ENCODE measurements at regions not wholly inside any gene's neighbourhood (a gene's known extent, or its start where the extent isn't known, plus 50 kb on each side); places are given as distances from the start of the nearest gene placed in this dataset.

- ChIA-PET CTCF (no interaction called here), POLR2A (no interaction called here)
These were observed 65.1 kb upstream of the SLC22A11 start for GRCh38 chr11:64490562-64491216.

- ChIA-PET POLR2A (no interaction called here), CTCF (no interaction called here)
These were observed 63.2 kb upstream of the SLC22A11 start for GRCh38 chr11:64492561-64492960.

GRCh38 chr11:64498136-64498535 lies 57.6 kb upstream of the SLC22A11 start:
- ChIA-PET CTCF (interaction anchor here (1.5 kb wide), 1 partner anchor 49 kb away, joined by 4 read pairs; no protein-coding TSS in a partner anchor), POLR2A (no interaction called here)

- CTCF ChIA-PET = interaction anchor here (0.6 to 1.5 kb wide), 2 partner anchors 50 to 109 kb away, joined by 4 to 5 read pairs; no protein-coding TSS in a partner anchor
- POLR2A ChIA-PET = no interaction called here
These were observed 56.3 kb upstream of the SLC22A11 start for GRCh38 chr11:64499261-64500004.

GRCh38 chr11:64500176-64501013 lies 55.3 kb upstream of the SLC22A11 start:
- POLR2A ChIA-PET = no interaction called here

GRCh38 chr11:64501500-64502427 lies 54.0 kb upstream of the SLC22A11 start:
- CTCF ChIA-PET = interaction anchor here (1.2 kb wide), 1 partner anchor 53 kb away, joined by 5 read pairs; no protein-coding TSS in a partner anchor
- POLR2A ChIA-PET = no interaction called here

More at GRCh38 chr11:64500176-64501013, 55.3 kb upstream of the SLC22A11 start:
- CTCF ChIA-PET = no interaction called here

GRCh38 chr11:64502634-64503033 lies 53.1 kb upstream of the SLC22A11 start:
- ChIA-PET POLR2A (no interaction called here), CTCF (no interaction called here)

- ChIA-PET CTCF (no interaction called here), POLR2A (no interaction called here)
These were observed 52.5 kb upstream of the SLC22A11 start for GRCh38 chr11:64503186-64503753.

GRCh38 chr11:64504999-64505398 lies 50.7 kb upstream of the SLC22A11 start:
- ChIA-PET CTCF (no interaction called here), POLR2A (no interaction called here)
